HAP-1 (cell line): ENCODE measurements at regions not wholly inside any gene's neighbourhood (a gene's known extent, or its start where the extent isn't known, plus 50 kb on each side); places are given as distances from the start of the nearest gene placed in this dataset.

Experiments
- DNase-seq, 2 experiments: peaks; one replicate each; pipeline ENCODE4 v3.0.0-alpha.2; 2016 to 2020; ENCODE audit warnings: low spot score in 2 of 2
- H3K27me3 ChIP-seq: fragments of 250-450 bp; sonication (Bioruptor Pico); 2 replicates; pipeline ENCODE4 v1.5.1; 2020; ENCODE audit warnings: low read depth, mild to moderate bottlenecking, moderate library complexity
- H3K36me3 ChIP-seq: fragments of 250-450 bp; sonication (Bioruptor Pico); replicated peaks from 2 replicates; pipeline ENCODE4 v1.5.1; 2020; ENCODE audit warnings: mild to moderate bottlenecking
- H3K4me1 ChIP-seq: fragments of 250-450 bp; sonication (Bioruptor Pico); 2 replicates; pipeline ENCODE4 v1.5.1; 2020; ENCODE audit warnings: mild to moderate bottlenecking
- H3K4me3 ChIP-seq: fragments of 250-450 bp; sonication (Bioruptor Pico); 2 replicates; pipeline ENCODE4 v1.5.1; 2020; ENCODE audit warnings: mild to moderate bottlenecking, moderate library complexity
- H3K9me3 ChIP-seq: fragments of 250-450 bp; sonication (Bioruptor Pico); 2 replicates; pipeline ENCODE4 v1.5.1; 2020; ENCODE audit warnings: mild to moderate bottlenecking, moderate library complexity
- in situ Hi-C: fragments of 300-500 bp; cut with MboI; formaldehyde crosslinking; loops from 3 replicates; pipeline ENCODE4 v1.14.3; 2020; ENCODE audit warnings: low sequenced_read_pairs, inconsistent platforms, mixed read lengths

DNA sequence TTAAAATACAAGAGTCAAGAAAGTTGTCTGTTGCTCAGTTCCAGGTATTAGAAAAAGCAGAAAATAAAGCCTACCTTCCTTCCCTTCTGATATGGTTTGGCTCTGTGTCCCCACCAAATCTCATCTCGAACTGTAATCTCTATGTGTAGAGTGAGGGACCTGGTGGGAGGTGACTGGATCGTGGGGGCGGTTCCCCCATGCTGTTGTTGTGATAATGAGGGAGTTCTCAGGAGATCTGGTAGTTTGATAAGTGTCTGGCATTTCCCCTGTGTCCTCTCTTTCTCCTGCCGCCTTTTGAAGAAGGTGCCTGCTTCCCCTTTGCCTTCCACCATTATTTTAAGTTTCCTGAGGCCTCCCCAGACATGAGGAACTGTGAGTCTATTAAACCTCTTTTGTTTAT is 288.8 kb upstream of the LMCD1 start:
- Histone ChIP-seq H3K27me3 (no peaks in the 10 kb centered on the region), H3K9me3 (no peaks in the 10 kb centered on the region), H3K4me3 (no peak overlapping the region), H3K36me3 (no peaks in the 10 kb centered on the region), H3K4me1 (no peaks in the 10 kb centered on the region)
- in situ Hi-C loops: no loop called here
- no peak for DNase-seq

DNA sequence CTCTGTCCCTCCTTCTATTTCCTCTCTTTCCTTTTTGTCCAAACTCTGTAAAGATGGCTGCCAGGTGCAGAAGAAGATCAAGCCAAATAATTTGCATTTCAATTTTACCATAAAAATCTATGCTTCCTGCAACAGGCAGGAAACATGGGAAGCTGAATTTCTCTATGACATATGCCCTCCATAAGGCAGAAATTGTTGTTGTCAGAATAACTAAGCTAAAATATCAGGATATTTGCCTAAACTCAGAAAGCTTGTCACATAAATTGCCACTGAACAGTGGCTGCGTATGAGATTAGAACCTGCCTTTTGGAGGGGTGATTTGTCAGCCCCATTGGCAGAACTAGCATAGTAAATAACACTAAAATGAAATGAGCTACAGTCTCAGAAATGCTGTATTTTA is 288.3 kb upstream of the LMCD1 start:
- Histone ChIP-seq H3K36me3 (no peaks in the 10 kb centered on the region), H3K27me3 (no peaks in the 10 kb centered on the region), H3K4me3 (no peak overlapping the region), H3K4me1 (no peaks in the 10 kb centered on the region), H3K9me3 (no peaks in the 10 kb centered on the region)
- no peak for DNase-seq
- in situ Hi-C loops: no loop called here

DNA sequence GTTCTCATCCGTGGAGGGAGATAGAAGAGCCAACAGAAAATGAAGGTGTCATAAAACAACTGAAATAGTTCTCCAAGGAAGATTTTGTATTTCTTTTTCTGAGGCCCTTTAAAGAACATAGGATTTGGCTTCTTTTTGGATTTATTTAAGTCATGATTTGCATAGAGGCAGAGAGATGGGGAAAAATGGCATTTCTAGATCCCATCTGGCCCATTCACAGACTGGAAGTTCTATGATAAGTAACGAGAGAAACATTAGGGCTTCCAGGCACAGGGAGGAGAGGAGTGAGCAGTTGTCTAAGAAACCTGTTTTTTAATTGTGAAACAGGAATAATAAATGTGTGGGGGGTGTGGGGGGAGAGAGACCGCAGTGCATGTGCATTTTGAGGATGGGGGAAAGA is 285.8 kb upstream of the LMCD1 start:
- in situ Hi-C loops: no loop called here
- Histone ChIP-seq H3K27me3 (no peaks in the 10 kb centered on the region), H3K9me3 (no peaks in the 10 kb centered on the region), H3K4me3 (no peak overlapping the region), H3K4me1 (no peaks in the 10 kb centered on the region), H3K36me3 (no peaks in the 10 kb centered on the region)
- DNase-seq: no peak

DNA sequence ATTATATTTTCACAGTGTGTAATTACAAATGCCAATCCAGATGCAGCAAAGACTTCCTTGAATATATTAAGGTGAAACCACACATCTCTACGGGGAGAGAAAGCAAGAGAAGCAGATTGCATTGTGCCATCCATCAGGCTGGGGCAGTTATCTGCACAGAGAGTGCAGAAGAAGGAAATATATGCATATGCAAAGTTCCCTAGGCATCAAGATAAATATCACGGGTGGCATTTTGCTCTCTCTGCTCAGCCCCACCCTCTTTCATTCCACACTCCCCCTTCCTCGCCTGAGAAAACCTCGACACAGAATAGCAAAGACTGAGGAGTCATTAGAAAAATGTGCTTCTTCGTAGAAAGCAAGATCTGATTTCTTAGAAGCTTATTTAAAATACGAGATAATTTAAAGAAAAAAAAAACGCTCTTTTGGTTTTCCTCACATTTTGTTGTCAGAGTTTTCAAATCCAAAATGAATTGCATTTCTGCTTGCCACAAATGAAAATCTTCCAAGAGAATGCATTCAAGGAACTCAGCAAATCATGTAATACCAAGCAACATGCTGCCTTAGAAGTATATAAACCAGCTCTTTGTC is 283.2 kb upstream of the LMCD1 start:
- Histone ChIP-seq H3K9me3 (no peaks in the 10 kb centered on the region), H3K27me3 (no peaks in the 10 kb centered on the region), H3K4me3 (no peak overlapping the region), H3K4me1 (no peaks in the 10 kb centered on the region), H3K36me3 (no peaks in the 10 kb centered on the region)
- in situ Hi-C loops: no loop called here
- DNase-seq: no peak

DNA sequence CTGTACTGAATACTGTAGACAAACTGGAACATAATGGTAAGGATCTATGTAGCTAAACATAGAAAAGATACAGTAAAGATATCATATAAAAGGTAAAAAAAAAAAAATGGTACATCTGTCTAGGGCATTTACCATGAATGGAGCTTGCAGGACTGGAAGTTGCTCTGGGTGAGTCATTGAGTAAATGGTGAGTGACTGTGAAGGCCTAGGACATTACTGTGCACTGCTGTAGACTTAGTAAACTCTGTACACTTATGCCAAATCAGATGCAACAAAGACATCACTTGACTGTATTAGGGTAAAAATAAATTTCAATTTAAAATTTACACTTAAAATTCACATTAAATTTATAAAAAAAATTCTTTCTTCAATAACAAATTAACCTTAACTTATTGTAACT is 281.3 kb upstream of the LMCD1 start:
- DNase-seq: no peak
- Histone ChIP-seq H3K27me3 (no peaks in the 10 kb centered on the region), H3K9me3 (no peaks in the 10 kb centered on the region), H3K36me3 (no peaks in the 10 kb centered on the region), H3K4me3 (no peak overlapping the region), H3K4me1 (no peaks in the 10 kb centered on the region)
- in situ Hi-C loops: no loop called here

DNA sequence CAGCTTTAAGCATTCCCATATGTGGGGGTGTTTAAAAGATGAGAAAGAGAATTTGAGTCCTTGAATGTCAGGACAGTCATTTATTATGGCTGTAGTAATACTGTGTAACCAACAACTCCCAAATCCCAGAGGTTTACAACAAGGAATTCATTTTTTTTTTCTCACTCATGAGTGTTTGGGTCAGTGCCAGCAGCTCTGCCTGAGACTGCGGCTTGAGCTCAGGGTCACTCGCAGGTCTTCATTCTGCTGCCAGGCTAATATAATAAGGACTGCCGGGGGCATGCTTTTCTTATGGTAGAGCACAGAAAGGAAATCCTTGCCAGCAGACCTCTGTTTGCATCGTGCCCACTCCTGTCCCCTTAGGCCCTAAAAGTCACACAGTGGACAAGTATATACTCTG is 277.9 kb upstream of the LMCD1 start:
- Histone ChIP-seq H3K4me3 (no peak overlapping the region), H3K4me1 (no peaks in the 10 kb centered on the region), H3K9me3 (no peaks in the 10 kb centered on the region), H3K36me3 (no peaks in the 10 kb centered on the region), H3K27me3 (no peaks in the 10 kb centered on the region)
- DNase-seq: no peak
- in situ Hi-C loops: no loop called here

DNA sequence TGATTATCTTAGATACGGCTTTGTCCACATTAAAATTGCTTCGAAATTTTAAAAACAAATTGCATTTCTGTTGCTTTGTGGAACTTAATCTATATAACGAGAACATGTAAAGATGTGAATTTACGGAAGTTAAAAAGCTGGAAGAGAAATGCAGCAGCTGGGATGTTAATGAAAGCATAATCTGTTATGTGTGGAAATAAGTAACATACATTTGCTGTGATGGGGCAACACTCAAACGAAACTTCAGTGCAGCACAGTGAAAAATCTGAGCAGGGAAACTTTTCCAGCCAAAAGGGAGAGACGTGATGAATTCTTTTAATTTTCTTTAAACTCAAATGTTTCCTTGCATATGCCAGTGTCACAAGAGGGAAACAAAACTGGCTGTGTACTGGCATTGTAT is 276.7 kb upstream of the LMCD1 start:
- in situ Hi-C loops: no loop called here
- H3K36me3 ChIP-seq: no peaks in the 10 kb centered on the region
- DNase-seq: no peak
- H3K9me3 ChIP-seq: no peaks in the 10 kb centered on the region
- no peak overlapping the region for H3K4me3 ChIP-seq
- no peaks in the 10 kb centered on the region for H3K4me1 ChIP-seq
- no peaks in the 10 kb centered on the region for H3K27me3 ChIP-seq

DNA sequence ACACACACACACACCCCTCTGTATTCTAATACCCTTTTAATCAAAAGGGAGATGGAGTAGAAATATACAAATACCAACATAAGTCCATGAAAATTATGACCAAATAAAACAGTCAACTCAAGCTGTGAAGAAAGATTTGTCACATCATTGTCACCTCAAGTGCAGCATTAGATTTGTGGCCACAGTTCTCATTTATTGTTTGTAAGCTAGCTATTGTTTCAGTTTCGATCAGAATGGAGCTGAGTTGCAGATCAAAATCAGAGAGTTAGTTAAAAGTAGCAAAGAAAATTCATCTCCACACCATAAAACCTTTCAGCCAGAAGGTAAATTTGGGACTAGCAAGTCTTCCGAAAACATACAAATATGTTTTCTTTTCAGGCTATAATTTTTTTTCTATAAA is 267.7 kb upstream of the LMCD1 start:
- in situ Hi-C loops: no loop called here
- Histone ChIP-seq H3K27me3 (no peaks in the 10 kb centered on the region), H3K36me3 (no peaks in the 10 kb centered on the region), H3K4me3 (no peak overlapping the region), H3K9me3 (no peaks in the 10 kb centered on the region), H3K4me1 (no peaks in the 10 kb centered on the region)
- no peak for DNase-seq

DNA sequence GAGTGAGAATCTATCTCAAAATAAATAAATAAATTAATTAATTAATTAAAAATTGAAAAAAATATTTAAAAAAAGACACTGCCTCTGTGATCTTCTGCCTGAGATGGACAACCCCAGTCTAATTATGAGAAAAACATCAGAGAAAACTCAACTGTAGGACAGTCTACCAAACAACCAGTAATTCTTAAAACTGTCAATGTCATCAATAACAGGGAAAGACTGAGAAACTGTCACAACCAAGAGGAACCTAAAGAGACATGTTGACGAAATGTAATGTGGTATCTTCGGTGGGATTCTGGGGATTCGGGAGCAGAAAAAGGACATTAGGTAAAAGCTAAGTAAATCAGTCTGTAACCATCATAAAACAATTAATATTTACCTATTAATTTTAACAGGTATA is 265.4 kb upstream of the LMCD1 start:
- H3K9me3 ChIP-seq: no peaks in the 10 kb centered on the region
- in situ Hi-C loops: no loop called here
- no peaks in the 10 kb centered on the region for H3K4me1 ChIP-seq
- no peak for DNase-seq
- H3K36me3 ChIP-seq: no peaks in the 10 kb centered on the region
- no peaks in the 10 kb centered on the region for H3K27me3 ChIP-seq
- H3K4me3 ChIP-seq: no peak overlapping the region

DNA sequence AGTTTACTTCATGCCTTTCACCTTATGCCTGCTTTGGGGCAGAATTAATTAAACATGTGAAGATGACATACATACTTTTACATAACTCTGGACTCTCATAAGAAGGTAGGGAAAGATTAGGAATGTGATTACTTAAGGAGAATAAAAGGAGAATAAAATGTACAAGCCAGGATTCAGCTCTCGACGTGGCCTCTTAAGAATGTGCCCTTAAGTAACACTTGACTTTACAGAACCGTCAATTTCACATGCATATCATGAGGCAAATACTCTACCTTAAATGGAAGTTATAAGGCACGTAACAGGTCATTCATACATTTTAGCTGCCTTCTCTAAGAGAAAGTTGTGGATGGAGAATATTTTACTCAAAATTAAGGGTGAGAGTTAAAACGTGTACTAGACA is 263.7 kb upstream of the LMCD1 start:
- in situ Hi-C loops: no loop called here
- no peak overlapping the region for H3K4me3 ChIP-seq

DNA sequence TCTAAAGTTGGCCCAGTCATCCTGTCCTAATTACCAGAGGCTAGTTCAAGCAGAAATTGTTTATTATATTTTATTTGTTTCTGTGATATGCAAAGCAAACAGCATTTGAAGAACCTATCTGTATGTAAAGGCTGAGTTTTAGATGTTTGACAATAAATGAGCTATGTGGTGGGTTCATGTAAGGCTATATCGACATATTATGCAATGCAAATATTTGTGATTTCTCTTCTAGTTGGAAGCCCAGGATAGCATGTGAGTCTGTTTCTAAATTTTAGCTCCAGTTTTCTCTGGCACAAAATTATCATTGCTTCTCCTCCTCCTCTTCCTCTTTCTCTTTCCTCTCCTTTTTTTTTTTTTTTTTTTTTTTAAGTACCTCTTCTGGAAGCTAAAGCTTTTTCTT is 263.2 kb upstream of the LMCD1 start:
- Histone ChIP-seq H3K4me1 (no peaks in the 10 kb centered on the region), H3K27me3 (no peaks in the 10 kb centered on the region), H3K4me3 (no peak overlapping the region), H3K36me3 (no peaks in the 10 kb centered on the region), H3K9me3 (no peaks in the 10 kb centered on the region)
- in situ Hi-C loops: no loop called here
- DNase-seq: no peak

More for the DNA sequence above, 263.7 kb upstream of the LMCD1 start:
- no peak for DNase-seq
- H3K27me3 ChIP-seq: no peaks in the 10 kb centered on the region
- H3K36me3 ChIP-seq: no peaks in the 10 kb centered on the region
- H3K9me3 ChIP-seq: no peaks in the 10 kb centered on the region
- no peaks in the 10 kb centered on the region for H3K4me1 ChIP-seq

DNA sequence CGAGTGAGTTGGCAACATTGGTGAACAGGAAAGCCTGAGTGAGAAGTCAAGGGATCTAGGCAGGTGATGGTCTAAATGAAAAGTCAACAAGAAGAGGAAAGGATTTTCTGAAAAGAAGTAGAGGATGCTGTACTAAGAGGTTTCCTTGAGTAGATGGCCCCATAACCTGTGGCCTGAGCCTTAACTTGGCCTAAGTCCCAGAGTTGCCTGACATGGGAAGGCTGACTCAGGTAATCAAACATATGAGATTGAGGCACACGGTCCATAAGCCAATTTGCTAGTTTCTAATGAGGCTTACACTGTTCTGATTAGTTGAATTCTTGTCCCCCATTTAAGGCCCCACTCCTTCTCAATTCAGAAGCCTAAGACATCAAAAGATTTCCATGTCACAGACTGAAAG is 262.5 kb upstream of the LMCD1 start:
- Histone ChIP-seq H3K4me3 (no peak overlapping the region), H3K4me1 (no peaks in the 10 kb centered on the region), H3K36me3 (no peaks in the 10 kb centered on the region), H3K27me3 (no peaks in the 10 kb centered on the region), H3K9me3 (no peaks in the 10 kb centered on the region)
- in situ Hi-C loops: no loop called here
- no peak for DNase-seq

DNA sequence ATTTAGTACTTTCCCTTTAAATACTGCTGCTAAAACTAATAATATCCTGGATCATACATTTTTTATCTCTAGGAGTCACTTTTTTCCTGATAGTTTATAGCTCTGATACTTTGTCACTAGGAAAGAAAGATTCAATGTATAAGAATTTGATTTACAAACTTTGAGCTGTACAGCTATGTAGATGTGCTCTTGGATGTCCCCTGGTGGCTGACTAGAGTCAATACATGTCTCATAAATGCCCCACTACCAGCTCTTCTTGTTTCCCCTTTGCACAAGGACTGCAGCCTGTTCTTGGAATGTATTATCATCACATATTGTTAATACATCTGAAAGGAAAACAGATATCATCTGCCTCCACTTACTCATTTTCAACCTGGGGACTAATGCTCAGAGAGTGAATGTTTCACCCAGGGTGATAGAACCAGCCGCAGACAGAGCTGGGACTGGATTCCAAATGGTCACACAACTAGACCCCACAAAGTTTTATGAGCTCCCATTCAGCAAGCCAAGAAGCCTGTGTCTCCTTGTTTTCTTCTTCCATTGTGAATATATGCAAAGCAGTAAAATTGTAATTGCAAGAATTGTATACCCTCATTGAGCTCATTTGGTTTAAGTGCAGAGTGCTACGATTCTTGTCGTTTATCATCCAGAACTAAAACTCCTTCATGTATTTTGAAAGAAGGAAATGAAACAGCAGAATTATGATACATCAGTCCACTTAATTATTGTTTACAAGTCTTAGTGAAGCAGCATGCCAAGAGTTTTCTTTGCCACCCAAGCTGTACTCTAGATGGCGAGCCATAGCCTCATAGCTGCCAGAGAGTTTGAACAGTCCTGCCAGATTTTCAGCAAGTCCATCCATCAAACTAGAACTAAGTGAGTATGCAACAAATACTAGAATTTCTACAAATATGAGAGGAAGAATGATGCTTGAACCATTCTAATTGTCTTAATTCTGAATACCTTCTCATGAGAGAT is 261.6 kb upstream of the LMCD1 start:
- peak; percentile 41 to 64 for DNase-seq
- no peaks in the 10 kb centered on the region for H3K4me1 ChIP-seq
- H3K36me3 ChIP-seq: no peaks in the 10 kb centered on the region
- in situ Hi-C loops: no loop called here
- no peaks in the 10 kb centered on the region for H3K27me3 ChIP-seq
- no peak overlapping the region for H3K4me3 ChIP-seq
- H3K9me3 ChIP-seq: no peaks in the 10 kb centered on the region

DNA sequence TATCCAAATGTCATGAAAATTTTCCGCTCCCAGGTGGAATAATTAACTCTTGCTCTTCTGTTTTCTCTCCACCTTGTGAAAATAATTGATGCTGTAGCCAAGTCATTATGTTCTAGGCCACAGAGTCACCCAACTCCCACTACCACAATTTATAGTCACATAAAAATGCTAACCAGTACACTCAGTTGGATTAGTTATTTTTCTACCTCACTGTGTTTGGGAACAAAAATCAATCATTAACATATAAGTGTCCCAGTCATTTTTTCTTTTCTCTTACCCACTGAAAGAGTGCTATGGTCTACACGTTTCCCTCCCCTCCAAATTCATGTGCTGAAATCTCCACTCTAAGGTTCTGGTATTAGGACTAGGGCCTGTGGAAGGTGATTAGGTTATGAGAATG is 255.6 kb upstream of the LMCD1 start:
- no peaks in the 10 kb centered on the region for H3K27me3 ChIP-seq
- no peaks in the 10 kb centered on the region for H3K4me1 ChIP-seq
- H3K9me3 ChIP-seq: no peaks in the 10 kb centered on the region
- H3K4me3 ChIP-seq: no peak overlapping the region
- in situ Hi-C loops: no loop called here
- no peak for DNase-seq
- no peaks in the 10 kb centered on the region for H3K36me3 ChIP-seq
